ENCODE measurements at regions not wholly inside any gene's neighbourhood (a gene's known extent, or its start where the extent isn't known, plus 50 kb on each side); places are given as distances from the start of the nearest gene placed in this dataset.

GRCh38 chr20:56766528-56766927 lies 137.4 kb downstream of the TFAP2C start:
- no peak for TF ChIP-seq CTCF (IDR thresholded peaks at IDR 0.05; ENCODE audit: borderline replicate concordance, insufficient read depth, low read depth, low read length)
- H3K4me3 ChIP-seq (ENCODE audit: low read depth, low read length): no peak overlapping the region

- TF ChIP-seq CTCF (IDR thresholded peaks at IDR 0.05; ENCODE audit: borderline replicate concordance, insufficient read depth, low read depth, low read length): no peak
- H3K4me3 ChIP-seq (ENCODE audit: low read depth, low read length): no peak overlapping the region
These were observed 141.0 kb downstream of the TFAP2C start for GRCh38 chr20:56769921-56770600.

DNA sequence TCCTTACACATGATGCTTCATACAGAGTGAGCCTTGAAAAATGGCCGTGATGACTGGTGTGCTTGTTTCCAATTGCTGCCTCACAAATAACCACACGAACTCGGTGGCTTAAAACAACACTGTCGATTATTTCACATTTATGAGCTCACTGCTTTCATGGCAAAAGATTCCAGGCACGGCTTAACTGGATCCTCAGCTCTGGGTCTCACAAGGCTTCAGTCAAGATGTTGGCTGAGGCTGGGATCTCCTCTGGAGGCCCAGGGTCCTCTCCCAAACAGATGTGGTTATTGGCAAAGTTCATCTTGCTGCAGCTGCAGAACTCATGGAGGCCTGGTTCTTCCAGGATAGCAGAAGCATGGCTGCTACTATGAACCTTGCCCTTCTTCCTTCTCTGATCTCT lies 144.6 kb downstream of the TFAP2C start:
- H3K4me3 ChIP-seq (ENCODE audit: low read depth, low read length): no peak overlapping the region
- TF ChIP-seq CTCF (IDR thresholded peaks at IDR 0.05; ENCODE audit: borderline replicate concordance, insufficient read depth, low read depth, low read length): no peak

DNA sequence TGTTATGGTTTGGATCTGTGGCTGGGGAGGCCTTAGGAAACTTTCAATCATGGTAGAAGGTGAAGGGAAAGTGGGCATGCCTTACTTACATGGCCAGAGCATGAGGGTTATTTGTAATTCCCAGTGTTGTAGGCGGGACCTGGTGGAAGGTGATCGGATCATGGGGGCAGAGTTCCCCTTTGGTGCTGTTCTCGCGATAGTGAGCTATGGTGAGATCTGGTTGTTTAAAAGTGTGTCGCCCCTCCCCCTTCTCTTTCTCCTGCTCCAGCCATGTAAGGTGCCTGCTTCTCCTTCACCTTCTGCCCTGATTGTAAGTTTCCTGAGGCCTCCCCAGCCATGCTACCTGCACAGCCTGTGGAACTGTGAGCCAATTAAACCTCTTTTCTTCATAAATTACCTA lies 145.8 kb downstream of the TFAP2C start:
- no peak for TF ChIP-seq CTCF (IDR thresholded peaks at IDR 0.05; ENCODE audit: borderline replicate concordance, insufficient read depth, low read depth, low read length)
- no peak overlapping the region for H3K4me3 ChIP-seq (ENCODE audit: low read depth, low read length)

DNA sequence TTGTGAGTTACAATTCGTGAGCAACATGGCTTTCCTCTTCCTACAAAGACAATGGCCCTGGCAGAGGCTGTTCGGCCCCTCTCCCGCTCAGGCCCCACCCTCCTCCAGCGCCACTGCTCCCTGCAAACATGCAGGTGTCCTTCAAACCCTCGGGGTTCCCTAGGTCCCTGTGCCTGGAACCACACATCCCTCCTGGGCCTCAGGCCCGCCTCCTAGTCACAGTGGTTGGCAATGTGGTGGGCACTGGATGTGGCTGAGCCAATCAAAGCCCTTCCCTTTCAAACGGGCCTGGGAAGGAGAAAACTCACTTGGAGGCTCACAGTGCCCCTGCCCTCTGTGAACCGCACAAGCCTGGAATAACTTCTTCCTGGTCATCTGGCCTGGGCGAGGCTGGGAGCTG lies 147.2 kb downstream of the TFAP2C start:
- H3K4me3 ChIP-seq (ENCODE audit: low read depth, low read length): no peak overlapping the region
- TF ChIP-seq CTCF (IDR thresholded peaks at IDR 0.05; ENCODE audit: borderline replicate concordance, insufficient read depth, low read depth, low read length): no peak

DNA sequence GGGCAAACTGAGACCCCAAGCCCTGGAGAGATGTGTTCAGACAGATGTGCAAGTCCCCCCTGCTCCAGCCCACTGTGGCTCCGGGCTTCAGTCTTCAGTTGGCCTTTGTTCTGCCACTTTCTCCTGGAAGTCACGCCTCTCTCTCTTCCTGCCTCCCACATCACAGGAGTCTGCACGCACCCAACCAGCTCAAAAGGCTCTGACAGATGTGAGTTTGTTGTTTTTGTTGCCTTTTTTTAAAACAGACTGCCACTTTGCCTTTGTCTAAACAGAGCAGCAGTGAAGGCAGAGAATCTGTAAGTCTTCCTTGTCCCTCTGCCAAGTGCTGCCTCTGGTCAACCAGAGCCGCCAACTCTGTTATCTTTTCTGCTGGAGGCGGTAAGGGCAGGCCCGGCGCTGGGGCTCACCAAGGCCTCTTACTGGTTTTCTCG lies 149.7 kb downstream of the TFAP2C start:
- no peak overlapping the region for H3K4me3 ChIP-seq (ENCODE audit: low read depth, low read length)
- TF ChIP-seq CTCF (IDR thresholded peaks at IDR 0.05; ENCODE audit: borderline replicate concordance, insufficient read depth, low read depth, low read length): no peak

DNA sequence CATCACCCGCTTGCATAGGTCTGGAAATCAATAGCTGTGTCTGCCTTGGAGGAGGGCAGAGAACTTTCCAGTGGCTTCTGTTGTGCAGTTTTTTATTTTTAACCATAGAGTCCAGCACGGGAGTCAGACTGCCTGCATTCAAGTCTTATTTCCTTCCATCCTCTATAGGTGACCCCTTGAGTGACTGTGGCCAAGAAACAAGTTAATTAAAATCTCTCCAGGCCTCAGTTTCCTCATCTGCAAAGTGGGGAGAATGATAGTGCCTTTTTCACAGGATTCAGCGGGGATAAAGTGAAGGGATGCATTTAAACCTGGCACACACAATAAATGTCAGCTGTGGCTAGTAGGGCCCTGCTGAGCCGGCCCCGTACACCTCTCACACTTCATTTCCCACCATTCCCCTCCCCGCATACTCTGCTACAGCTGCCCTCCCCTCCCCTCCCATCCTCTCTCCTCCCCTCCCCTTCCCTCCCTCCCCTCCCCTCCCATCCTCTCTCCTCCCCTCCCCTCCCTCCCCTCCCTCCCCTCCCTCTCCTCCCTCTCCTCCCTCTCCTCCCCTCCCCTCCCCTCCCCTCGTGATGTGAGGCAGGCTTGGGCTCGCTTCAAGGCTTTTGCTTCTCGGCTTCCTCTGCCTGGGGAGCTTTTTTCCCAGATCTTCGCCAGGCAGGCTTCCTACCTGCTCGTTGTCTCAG lies 150.5 kb downstream of the TFAP2C start:
- H3K4me3 ChIP-seq (ENCODE audit: low read depth, low read length): no peak overlapping the region

More for the DNA sequence above, 150.5 kb downstream of the TFAP2C start:
- no peak for TF ChIP-seq CTCF (IDR thresholded peaks at IDR 0.05; ENCODE audit: borderline replicate concordance, insufficient read depth, low read depth, low read length)
